Loucy (cell line): ENCODE measurements at regions not wholly inside any gene's neighbourhood (a gene's known extent, or its start where the extent isn't known, plus 50 kb on each side); places are given as distances from the start of the nearest gene placed in this dataset.

Source experiments
- CTCF ChIP-seq: fragments of 200-600 bp; sonication (generic); conservative IDR thresholded peaks from 2 replicates; pipeline ENCODE4 v1.5.1; 2014; ENCODE audit warnings: mild to moderate bottlenecking, antibody characterized with exemption, low read length
- EZH2phosphoT487 ChIP-seq: fragments of 200-600 bp; IDR thresholded peaks from 2 replicates; pipeline ENCODE4 v1.6.1; 2018; ENCODE audit warnings: antibody characterized with exemption, mild to moderate bottlenecking, moderate library complexity, borderline replicate concordance

GRCh38 chr6:159533016-159533415, 160.0 kb downstream of the SOD2 start:
- TF ChIP-seq CTCF (no peak), EZH2phosphoT487 (no peak)
